HG02571 (cell line): ENCODE measurements at regions not wholly inside any gene's neighbourhood (a gene's known extent, or its start where the extent isn't known, plus 50 kb on each side); places are given as distances from the start of the nearest gene placed in this dataset.

Source experiments
- ATAC-seq: cut with Tn5 transposase; IDR thresholded peaks from one replicate; pipeline ENCODE4 v1.9.1; 2021; ENCODE audit warnings: mild to moderate bottlenecking, moderate library complexity; ENCODE audit not compliant: unreplicated experiment

DNA sequence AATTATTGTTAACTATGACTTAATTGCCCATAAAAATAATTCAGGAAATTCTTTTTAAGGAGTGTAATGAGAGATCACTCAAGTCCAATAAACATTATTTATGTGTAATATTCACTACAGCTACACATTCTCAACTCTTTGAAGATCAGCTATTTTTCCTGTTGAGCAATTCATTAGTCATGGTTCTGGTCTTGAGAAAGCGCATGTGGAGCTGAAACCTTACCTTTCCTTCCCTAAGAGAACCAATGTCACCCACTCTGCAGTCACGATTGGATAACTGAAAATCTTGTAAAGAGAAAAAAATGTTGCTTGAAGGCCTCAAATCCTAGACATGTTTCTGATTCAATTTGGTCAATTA, 736.9 kb upstream of the MARCKS start:
- ATAC-seq = no peak

DNA sequence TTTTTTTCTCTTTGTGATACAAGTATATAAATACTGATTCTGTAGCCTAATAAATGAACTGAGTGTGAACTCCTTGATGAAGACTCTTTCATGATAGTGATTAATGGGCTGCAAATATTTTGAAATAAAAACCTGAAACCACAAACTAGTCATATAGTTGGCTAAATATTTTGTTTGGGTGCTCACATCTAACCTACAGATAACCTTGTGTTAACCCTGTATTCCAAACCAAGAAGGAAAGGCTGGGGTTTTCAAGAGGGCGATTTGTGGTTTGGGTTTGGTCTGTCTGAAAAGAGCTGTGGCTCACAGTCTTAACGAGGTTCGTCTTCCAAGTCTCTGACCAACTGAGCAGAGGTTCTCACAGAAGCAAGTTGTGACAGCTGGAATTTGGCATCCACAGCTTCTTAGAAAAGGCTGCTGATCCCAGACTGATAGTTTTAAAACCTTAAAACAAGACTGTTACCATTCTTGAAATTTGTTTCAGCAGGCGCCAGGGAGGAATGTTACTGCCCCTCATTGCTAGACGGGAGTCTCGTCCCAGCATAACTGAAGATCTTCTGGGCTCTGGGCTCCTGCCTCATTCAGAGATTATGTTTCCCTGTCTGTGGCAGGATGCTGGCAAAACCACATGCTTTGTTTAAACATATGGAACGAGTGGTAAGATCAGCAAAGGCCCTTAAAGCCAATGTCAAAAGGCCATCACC, 736.4 kb upstream of the MARCKS start:
- ATAC-seq = no peak

DNA sequence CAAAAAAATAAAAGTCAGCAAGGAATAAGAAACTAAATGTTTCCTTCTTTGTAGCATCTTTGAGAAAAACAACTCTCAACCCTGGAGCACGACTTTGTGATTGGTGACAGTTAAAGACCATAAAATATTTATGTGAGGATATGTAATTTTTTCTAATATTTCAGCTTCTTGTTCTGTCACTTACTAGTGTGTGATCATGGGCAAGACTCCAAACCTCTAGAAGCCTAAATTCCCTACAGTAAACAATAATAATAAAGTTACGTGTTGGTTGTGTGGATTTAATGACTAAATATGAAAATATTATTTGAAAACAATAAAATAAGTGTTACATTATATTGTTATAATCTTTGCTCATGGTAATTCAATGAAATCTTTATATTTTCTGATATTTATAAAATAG, 735.6 kb upstream of the MARCKS start:
- ATAC-seq = no peak

DNA sequence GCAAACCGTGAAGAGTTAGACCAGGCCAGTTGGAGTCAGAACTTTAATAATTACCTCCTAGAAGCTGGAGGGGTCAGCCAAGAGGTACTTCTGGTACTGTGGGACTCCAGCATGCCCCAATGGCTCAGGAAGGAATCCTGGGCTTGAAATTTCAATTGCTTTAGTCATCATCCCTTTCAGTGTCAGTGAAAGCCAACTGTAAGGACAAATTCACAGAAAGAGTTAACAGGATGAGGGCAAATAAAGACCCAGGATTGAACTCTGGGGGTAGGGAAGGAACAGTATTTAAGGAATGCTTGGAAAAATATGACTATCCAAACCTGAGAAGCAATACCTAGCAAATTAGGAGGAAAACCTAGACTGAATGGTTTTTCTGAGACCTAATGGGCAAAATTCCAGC, 735.1 kb upstream of the MARCKS start:
- ATAC-seq = no peak

DNA sequence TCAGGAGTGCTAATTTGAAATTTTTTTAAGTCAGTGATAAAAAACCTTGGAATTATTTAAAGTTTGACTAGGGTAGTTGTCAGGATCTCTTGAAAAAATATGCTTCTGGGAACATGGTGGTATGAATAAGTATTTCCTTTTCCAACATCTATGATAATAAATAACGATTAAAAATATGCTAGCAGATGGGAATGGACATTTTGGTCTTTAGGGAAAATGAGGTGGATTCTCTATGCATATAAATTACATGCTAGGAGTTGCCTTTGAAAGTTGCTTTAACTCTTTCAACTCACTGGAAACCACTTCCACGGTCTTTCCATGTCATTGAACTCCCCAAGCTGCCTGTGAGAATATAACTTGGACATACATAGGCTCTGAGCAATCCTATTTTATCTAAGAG, 731.5 kb upstream of the MARCKS start:
- ATAC-seq = no peak

DNA sequence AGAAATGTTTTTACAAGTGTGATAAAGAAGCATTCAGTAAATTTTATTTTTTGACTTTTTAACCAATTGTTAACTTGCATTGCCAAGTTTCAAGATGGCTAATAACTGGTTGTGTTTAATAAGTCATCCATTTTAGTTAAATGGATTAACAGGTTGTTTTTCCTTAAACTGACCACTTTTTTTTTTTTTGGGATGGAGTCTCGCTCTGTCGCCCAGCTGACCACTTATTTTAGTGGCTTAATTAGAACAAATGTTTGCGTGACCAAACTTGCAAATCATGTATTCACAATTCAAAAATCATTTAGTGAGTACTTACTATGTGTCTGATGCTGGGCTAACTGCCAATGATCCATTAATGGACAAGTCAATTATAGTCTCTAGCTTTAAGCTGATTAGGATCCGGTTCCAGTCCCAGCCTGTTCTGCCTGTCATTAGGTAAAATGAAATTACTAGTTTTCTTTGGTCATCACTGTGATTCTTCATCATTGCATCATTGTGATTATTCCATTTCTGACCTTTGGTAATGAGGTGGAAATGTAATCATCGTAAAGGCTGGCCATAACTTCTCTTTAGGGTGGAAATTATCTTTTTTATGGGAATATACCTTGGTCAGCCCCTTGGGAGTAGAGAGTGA, 729.2 kb upstream of the MARCKS start:
- ATAC-seq = no peak

DNA sequence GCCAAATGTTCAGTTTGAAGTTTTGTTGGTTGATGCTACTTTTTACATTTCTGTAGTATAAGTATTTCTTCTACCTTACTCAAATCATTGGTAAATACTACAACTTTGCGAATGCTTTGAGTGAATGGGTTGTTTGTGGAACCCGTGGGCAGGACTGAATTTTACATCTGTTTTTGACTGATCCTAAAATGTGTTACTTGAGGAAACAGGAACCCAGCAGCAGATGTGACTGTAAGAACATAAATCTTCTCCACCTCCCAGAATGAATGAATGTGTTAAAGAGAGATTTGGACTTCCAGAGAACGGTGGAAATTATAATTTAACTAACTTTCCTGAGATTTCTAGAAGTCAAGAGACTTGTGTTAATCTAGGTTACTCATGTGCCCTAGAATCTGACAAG, 728.5 kb upstream of the MARCKS start:
- no peak for ATAC-seq

DNA sequence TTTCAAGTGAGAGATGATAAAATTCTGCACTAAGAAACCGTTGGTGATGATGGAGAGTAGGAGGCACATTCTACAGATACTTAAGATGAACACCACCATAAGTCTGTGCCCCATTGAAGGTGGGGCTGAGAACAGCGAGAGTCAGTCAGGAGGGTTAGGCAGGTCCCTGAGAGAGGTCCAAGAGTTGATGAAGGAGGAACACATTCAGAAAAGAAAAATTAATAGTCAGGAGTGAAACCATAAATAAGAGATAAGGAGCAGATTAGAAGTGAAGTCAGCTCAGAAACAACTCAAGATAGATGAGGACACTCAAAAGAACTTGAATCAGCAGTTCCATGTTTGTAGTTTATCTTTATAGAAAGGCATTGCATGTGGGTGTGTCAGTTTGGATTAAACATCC, 727.2 kb upstream of the MARCKS start:
- ATAC-seq = no peak

DNA sequence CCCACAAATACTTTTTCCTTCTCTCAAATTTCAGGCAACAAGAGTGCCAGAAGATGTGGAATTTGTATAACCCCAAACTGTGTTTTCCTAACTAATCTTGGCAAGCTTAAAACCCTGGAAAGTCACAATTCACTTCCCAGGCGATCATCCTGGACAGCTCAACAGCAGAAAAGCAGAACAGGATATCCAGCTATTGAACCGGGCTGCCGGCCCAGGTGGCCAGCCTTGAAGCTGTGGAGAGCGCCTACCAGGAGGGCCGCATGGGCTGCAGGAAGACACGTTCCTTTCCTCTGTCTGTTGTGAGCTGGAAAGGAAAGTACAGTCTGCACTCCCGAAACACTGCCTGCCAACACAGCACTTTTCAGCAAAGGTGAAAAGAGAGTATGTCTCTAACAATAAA, 719.7 kb upstream of the MARCKS start:
- no peak for ATAC-seq

DNA sequence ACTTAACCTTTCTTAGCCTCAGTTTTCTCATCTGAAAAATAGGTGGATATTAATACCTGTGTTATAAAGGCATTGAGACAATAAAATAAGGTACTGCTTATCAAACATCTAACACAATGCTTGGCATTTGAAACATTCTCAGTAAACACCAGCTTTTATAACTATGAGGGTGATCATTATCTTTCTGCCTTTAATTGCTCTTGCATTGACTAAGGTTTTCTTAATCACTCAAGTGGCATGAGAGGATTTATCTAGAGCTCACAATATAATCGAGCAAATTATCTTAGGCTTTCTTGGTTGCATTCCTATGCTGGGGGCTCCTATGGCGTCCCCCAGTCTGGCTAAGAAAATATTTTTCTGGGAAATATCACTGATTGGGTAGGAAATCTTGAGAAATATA, 716.4 kb upstream of the MARCKS start:
- ATAC-seq = no peak

DNA sequence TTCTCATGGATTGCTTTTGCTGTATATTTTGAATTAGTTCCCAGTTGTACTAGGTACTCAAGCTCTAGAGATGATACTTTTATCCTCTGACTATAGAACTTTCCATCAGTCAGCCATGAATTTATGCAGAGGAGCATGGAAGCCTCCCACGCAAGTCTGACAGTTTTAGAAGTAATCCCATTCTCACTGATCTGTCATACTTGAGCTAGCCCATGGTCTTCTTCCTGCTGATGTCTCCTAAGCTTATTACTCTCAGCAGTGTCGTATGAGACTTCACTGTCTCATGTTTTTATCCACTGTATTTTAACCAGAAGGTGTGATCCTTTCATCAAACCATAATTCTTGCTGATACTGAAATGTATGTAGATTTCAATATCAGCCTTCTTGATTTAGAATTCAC, 715.2 kb upstream of the MARCKS start:
- no peak for ATAC-seq

DNA sequence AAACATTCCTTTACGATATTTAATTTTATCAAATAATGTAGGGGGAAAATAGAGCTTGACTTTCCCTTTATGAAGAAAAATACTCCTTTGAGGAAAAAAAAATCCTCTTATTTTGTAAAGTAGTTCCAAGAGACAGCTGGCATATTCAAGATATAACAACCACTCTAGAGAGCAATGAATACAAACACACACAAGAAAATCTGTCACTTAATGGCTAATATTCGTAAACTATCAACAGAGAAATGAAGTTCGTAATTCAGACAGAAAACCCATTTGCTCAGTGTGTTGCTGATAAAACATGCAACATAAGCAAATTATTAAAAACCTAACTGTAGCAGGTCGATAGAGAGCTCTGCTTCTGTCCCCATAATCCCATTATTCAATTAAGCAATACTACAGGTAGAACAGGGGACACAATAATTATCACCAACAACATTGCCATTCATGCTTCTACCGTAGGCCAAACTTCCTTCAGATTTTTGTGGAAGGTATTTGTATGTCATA, 714.4 kb upstream of the MARCKS start:
- ATAC-seq = no peak

DNA sequence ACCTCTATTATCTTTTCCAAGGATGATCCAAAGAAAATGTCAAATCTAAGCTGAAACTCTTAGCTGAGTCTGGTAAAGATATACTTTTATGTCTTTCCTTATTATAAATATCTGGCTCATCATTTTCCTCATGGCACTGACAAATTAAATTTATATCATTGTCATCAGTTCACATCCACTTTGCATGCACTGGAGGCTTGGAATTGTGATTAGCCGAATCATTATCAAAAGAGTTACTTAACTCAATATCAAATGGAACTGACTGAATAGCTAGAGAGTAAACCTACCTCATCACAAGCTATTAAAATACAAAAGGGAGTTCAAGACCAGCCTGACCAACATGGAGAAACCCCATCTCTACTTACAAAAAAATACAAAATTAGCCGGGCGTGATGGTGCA, 713.9 kb upstream of the MARCKS start:
- no peak for ATAC-seq

DNA sequence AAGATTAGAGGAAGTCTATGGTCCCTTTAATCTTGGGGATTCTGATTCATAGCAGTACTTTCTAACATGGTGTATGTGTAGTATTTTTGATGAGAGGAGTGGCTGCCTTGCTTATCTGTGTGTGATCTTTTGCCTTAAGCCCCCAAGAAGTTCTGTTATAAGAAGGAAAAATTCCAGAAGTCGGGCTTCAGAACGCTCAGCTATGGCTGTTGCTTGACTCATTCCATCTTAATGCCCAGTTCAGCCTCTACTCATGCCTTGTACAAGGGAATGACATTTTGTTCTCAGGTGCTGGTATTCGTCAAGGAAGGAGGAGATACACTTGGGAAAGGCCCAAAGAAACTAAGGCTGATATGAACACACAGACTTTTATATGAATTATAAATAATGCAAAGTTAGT, 713.0 kb upstream of the MARCKS start:
- no peak for ATAC-seq

DNA sequence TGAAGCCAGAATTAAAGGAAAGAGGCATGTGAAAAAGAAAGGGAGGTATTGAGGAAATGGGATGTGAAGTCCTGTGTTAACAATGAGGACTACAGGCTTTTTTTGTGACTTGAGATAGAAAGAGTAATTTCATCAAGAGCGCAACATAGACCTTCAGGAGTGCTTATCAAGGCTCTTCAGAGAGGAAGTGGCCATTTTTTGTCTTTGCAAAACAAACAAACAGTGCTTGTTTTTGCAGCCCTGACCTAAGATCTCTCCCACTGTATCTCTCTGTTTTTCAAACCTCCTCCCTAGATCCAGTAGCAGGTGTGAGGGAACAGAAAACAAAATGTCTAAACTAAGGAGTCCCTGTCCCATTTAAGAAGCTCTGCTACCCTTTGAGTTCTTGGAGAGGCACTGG, 710.3 kb upstream of the MARCKS start:
- no peak for ATAC-seq

DNA sequence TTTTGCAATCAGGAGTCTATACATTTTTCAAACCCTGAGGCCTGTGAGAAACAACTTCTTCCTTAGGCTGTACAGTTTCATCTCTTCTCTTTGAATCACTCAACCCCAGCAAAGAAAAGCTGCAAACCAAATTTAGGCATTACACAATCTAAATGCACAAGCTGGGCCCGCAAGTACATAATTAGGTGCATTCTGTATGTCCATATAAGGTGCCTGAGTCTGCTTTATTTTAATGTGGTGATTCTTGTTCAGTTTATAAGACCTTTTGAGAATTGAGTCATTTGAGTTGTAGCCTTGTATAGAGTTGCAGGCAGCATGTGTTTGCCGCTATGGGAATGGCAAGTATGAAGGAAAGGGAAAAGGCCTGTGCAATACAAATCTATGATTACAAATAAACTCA, 709.6 kb upstream of the MARCKS start:
- ATAC-seq = no peak

DNA sequence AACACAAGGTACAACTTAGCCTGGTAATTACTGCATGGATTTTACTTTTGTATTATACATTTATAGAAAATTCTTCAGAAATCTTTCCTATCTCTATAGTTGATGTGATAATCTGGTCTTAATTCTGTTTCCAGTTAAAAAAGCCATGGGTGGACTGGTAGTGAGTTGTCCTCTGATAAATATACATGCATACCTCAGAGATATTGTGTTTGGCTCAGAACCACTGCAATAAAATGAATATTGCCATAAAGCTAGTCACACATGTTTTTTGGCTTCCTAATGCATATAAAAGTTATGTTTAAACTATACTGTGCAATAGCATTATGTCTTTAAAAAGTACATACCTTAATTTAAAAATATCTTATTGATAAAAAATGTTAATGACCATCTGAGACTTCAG, 708.6 kb upstream of the MARCKS start:
- no peak for ATAC-seq

DNA sequence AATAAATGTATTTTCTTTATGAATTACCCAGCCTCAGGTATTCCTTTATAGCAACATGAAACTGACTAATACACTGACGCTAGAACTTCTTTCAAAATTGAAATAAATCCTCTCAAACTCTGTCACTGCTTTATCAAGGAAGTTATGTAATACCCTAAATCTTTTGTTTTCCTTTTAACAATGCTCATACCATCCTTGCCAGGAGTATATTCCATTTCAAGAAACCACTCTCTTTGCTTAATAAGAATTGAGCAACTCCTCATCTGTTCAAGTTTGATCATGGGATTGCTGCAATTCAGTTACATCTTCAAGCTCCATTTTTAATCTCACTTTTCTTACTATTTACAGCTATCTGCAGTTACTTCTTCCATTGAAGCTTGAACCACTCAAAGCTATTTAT, 707.6 kb upstream of the MARCKS start:
- ATAC-seq = no peak

DNA sequence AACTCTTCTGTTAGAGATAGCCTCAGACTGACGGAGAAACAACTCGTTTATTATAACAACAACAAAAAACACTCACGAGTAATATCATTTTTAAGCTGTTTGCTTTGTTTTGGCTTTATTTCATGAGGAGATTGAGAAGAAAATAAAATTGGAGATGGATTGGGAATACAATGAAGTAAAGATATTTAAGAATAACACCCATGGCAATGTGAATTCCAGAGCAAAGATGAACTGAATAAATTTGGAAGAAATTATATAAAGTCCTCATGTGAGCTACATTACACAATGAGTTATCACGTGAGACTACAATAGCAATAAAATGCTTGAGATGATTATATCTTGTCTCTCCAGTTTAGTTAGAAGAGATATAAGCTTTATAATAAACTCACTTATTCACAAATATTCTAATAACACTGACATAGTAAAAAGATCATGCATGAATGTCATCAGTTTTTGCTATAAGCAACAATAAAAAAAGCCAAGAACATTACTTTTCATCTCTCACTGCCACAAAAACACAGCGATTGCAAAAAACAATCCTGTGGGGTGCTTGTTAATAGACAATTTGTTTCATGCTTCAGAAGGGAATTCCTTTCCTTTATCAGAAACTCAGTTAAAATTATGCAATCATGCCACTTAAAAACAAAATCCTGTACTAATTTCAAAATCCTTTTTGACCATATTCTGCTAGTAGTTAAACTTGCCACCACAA, 696.7 kb upstream of the MARCKS start:
- no peak for ATAC-seq

DNA sequence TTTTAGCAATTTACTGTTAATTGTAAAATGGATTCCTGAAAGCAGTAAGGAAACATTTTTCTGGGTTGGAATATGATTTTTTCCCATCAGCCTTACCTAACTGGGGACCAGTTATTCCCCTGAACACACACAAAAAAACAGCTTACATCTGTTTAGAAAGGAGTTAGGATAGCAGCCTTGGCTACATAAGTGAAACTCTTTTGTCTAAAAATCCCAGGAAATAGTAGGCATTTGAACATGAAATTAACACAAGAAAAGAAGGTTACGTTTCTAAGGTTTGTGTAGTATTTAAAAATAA, 696.2 kb upstream of the MARCKS start:
- ATAC-seq = no peak

DNA sequence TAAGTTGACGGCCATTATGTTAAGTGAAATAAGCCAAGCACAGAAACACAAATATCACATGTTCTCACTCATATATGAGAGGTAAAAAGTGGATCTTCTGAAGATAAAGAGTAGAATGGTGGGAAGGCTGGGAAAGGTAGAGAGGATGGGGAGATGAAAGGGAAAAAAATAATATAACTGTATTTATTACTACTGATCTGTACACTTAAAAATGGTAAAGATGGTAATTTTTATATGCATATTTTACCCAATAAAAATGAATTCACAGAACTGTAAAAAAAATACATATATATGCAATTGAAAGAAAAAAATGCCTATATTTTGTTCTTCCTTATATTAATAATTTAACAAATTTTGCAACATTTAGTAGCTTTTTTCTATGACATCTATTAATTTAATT, 694.4 kb upstream of the MARCKS start:
- ATAC-seq = no peak

DNA sequence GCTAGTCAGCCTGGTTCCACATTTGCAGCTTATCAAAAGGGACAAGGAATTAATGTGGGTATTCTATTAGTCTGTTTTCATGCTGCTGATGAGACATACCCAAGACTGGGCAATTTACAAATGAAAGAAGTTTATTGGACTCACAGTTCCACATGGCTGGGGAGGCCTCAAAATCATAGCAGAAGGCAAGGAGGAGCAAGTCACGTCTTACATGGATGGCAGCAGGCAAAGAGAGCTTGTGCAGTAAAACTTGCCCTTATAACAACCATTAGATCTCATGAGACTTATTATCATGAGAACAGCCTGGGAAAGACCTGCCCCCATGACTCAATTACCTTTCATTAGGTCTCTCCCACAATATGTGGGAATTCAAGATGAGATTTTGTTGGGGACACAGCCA, 689.1 kb upstream of the MARCKS start:
- no peak for ATAC-seq

DNA sequence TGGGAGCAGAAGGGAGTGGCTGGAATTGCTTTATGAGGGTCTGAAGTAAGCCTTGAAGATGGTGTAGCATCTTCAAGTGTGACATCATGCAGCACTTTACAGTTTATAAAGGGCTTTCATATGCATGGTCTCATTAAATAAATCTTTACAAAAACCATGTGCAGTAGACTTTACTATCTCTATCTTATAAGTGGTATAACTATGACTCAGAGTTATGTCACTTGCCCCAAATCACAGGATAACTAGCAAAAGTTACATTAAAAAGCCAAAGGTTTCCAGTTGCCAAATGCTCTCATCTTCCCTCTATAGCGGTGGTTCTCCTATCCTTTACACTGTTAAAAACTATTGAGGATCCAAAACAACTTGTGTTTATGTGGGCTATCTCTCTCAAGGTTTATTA, 687.7 kb upstream of the MARCKS start:
- ATAC-seq = no peak
